Left ventricle myocardium inferior (tissue), 1 donor: ENCODE measurements at regions not wholly inside any gene's neighbourhood (a gene's known extent, or its start where the extent isn't known, plus 50 kb on each side); places are given as distances from the start of the nearest gene placed in this dataset.

ENCODE experiments used
- DNase-seq: peaks from one replicate; pipeline ENCODE4 v3.0.0-alpha.2; 2020
- H3K27ac ChIP-seq: fragments of 200-600 bp; replicated peaks from 2 replicates; pipeline ENCODE4 v1.8.0; 2021
- H3K27me3 ChIP-seq: fragments of 200-600 bp; 2 replicates; pipeline ENCODE4 v1.8.0; 2021; ENCODE audit warnings: low read depth
- H3K36me3 ChIP-seq: fragments of 200-600 bp; 2 replicates; pipeline ENCODE4 v1.8.0; 2021
- H3K4me1 ChIP-seq: fragments of 200-600 bp; 2 replicates; pipeline ENCODE4 v1.8.0; 2021
- H3K4me3 ChIP-seq: fragments of 200-600 bp; 2 replicates; pipeline ENCODE4 v1.8.0; 2021; ENCODE audit warnings: mild to moderate bottlenecking, moderate library complexity
- H3K9me3 ChIP-seq: fragments of 200-600 bp; replicated peaks from 2 replicates; pipeline ENCODE4 v1.8.0; 2021
- CTCF ChIP-seq: fragments of 200-600 bp; IDR thresholded peaks from 2 replicates; pipeline ENCODE4 v1.8.0; 2021; ENCODE audit warnings: antibody characterized with exemption, mild to moderate bottlenecking, borderline replicate concordance
- intact Hi-C: fragments of 100-400 bp; cut with micrococcal nuclease; formaldehyde crosslinking; loops from one replicate; pipeline ENCODE4 v1.11.0; 2022
- donor health status: DM: no; HTN: yes; CAD: no; lungs with severe emphysema.

GRCh38 chrX:117843749-117844148, 272.9 kb downstream of the KLHL13 start:
- Histone ChIP-seq H3K36me3 (no peaks in the 10 kb centered on the region), H3K9me3 (no peaks in the 10 kb centered on the region), H3K4me3 (no peak overlapping the region), H3K27ac (no peak overlapping the region), H3K27me3 (no peaks in the 10 kb centered on the region), H3K4me1 (no peaks in the 10 kb centered on the region)
- intact Hi-C loops = no loop called here
- no peak for DNase-seq
- no peak for TF ChIP-seq CTCF

GRCh38 chrX:117840645-117841044, 276.0 kb downstream of the KLHL13 start:
- H3K4me1 ChIP-seq = no peaks in the 10 kb centered on the region
- no peak overlapping the region for H3K4me3 ChIP-seq
- intact Hi-C loops = no loop called here
- no peak for DNase-seq
- H3K36me3 ChIP-seq = no peaks in the 10 kb centered on the region
- no peaks in the 10 kb centered on the region for H3K9me3 ChIP-seq
- TF ChIP-seq CTCF = no peak
- H3K27me3 ChIP-seq = no peaks in the 10 kb centered on the region
- H3K27ac ChIP-seq = no peak overlapping the region

GRCh38 chrX:117839544-117839943, 277.1 kb downstream of the KLHL13 start:
- no peak overlapping the region for H3K4me3 ChIP-seq
- intact Hi-C loops = no loop called here
- no peaks in the 10 kb centered on the region for H3K9me3 ChIP-seq
- H3K36me3 ChIP-seq = no peaks in the 10 kb centered on the region
- no peaks in the 10 kb centered on the region for H3K4me1 ChIP-seq
- no peak for TF ChIP-seq CTCF
- DNase-seq = no peak
- no peaks in the 10 kb centered on the region for H3K27me3 ChIP-seq
- H3K27ac ChIP-seq = no peak overlapping the region

GRCh38 chrX:117838581-117839331, 277.9 kb downstream of the KLHL13 start:
- Histone ChIP-seq H3K27me3 (no peaks in the 10 kb centered on the region), H3K4me1 (no peaks in the 10 kb centered on the region), H3K36me3 (no peaks in the 10 kb centered on the region), H3K27ac (no peak overlapping the region), H3K4me3 (no peak overlapping the region), H3K9me3 (no peaks in the 10 kb centered on the region)
- no peak for DNase-seq
- no peak for TF ChIP-seq CTCF
- intact Hi-C loops = no loop called here

- intact Hi-C loops = no loop called here
- no peak for DNase-seq
- no peaks in the 10 kb centered on the region for H3K27me3 ChIP-seq
- no peak overlapping the region for H3K27ac ChIP-seq
- H3K9me3 ChIP-seq = peaks cover 4% of the 10 kb centered on the region
- no peaks in the 10 kb centered on the region for H3K36me3 ChIP-seq
- H3K4me1 ChIP-seq = no peaks in the 10 kb centered on the region
- no peak overlapping the region for H3K4me3 ChIP-seq
- no peak for TF ChIP-seq CTCF
Observed at GRCh38 chrX:117835034-117835433, 281.6 kb downstream of the KLHL13 start.
